Activated CD8-positive, alpha-beta T cell treated with anti-CD3 and anti-CD28 coated beads for 36 hours (primary cell): ENCODE measurements at regions not wholly inside any gene's neighbourhood (a gene's known extent, or its start where the extent isn't known, plus 50 kb on each side); places are given as distances from the start of the nearest gene placed in this dataset.

Source experiments
- ATAC-seq: fragments of 200-7000 bp; cut with Tn5 transposase; one replicate; pipeline ENCODE4 v1.10.0; 2021; ENCODE audit warnings: mild to moderate bottlenecking, moderate library complexity
- CTCF ChIA-PET: fragments of 350-600 bp; sonication (Branson Sonifier 250); formaldehyde crosslinking; loops from one replicate; lab custom pipeline; 2021; ENCODE audit warnings: antibody characterized with exemption; lab: Charles Lee
- POLR2A ChIA-PET: fragments of 350-600 bp; sonication (Branson Sonifier 250); formaldehyde crosslinking; loops from one replicate; lab custom pipeline; 2021; ENCODE audit warnings: antibody characterized with exemption; lab: Charles Lee
- DNase-seq: peaks from one replicate; pipeline ENCODE4 v3.0.0-alpha.2; 2020
- H3K27ac Mint-ChIP-seq: one replicate; pipeline ENCODE4 v1.8.0; 2021; ENCODE audit warnings: mild to moderate bottlenecking, mixed read lengths
- H3K27me3 Mint-ChIP-seq: one replicate; pipeline ENCODE4 v1.8.0; 2021; ENCODE audit warnings: mixed read lengths
- H3K36me3 Mint-ChIP-seq: one replicate; pipeline ENCODE4 v1.8.0; 2021; ENCODE audit warnings: low read depth, mixed read lengths
- H3K4me1 Mint-ChIP-seq: one replicate; pipeline ENCODE4 v1.8.0; 2021; ENCODE audit warnings: low read depth, mixed read lengths
- H3K4me3 Mint-ChIP-seq: one replicate; pipeline ENCODE4 v1.8.0; 2021; ENCODE audit warnings: mild to moderate bottlenecking, moderate library complexity, mixed read lengths
- H3K9me3 Mint-ChIP-seq: one replicate; pipeline ENCODE4 v1.8.0; 2021; ENCODE audit warnings: mixed read lengths
- intact Hi-C: fragments of 100-400 bp; cut with micrococcal nuclease; formaldehyde crosslinking; loops from one replicate; pipeline ENCODE4 v1.10.0; 2022
- TF ChIP-seq, protein P1 (sequence below): fragments of 200-600 bp; IDR thresholded peaks from one replicate; pipeline ENCODE4 v1.8.0; 2022; ENCODE audit warnings: antibody characterized with exemption, mild to moderate bottlenecking

DNA sequence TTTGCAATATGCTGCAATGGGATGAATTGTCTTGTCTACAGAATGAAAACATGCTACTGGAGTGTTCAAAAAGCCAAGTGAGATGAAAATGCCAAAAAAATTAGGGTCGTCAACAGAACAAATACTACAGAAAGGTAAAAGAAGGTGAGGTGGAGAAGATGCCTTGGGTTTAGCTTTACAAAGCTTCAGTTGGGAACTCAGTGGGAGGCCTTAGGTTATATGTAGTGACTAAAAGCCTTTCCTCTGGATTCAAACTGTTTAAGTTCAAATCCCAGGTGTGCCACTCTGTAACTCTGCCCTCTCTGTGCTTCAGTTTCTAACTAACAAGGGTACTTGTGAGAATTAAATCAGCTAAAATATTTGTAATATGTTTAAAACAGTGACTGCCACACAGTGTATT is 84.9 kb upstream of the PDE3A start:
- CTCF ChIA-PET: no interaction called here
- no peaks in the 10 kb centered on the region for H3K4me1 Mint-ChIP-seq
- no peak for ATAC-seq
- POLR2A ChIA-PET: no interaction called here
- no peaks in the 10 kb centered on the region for H3K36me3 Mint-ChIP-seq
- no peak overlapping the region for H3K4me3 Mint-ChIP-seq
- TF ChIP-seq, protein P1, sequence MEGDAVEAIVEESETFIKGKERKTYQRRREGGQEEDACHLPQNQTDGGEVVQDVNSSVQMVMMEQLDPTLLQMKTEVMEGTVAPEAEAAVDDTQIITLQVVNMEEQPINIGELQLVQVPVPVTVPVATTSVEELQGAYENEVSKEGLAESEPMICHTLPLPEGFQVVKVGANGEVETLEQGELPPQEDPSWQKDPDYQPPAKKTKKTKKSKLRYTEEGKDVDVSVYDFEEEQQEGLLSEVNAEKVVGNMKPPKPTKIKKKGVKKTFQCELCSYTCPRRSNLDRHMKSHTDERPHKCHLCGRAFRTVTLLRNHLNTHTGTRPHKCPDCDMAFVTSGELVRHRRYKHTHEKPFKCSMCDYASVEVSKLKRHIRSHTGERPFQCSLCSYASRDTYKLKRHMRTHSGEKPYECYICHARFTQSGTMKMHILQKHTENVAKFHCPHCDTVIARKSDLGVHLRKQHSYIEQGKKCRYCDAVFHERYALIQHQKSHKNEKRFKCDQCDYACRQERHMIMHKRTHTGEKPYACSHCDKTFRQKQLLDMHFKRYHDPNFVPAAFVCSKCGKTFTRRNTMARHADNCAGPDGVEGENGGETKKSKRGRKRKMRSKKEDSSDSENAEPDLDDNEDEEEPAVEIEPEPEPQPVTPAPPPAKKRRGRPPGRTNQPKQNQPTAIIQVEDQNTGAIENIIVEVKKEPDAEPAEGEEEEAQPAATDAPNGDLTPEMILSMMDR: no peak
- H3K9me3 Mint-ChIP-seq: peaks cover 3% of the 10 kb centered on the region
- intact Hi-C loops: no loop called here
- H3K27me3 Mint-ChIP-seq: no peaks in the 10 kb centered on the region
- no peak for DNase-seq
- no peak overlapping the region for H3K27ac Mint-ChIP-seq

DNA sequence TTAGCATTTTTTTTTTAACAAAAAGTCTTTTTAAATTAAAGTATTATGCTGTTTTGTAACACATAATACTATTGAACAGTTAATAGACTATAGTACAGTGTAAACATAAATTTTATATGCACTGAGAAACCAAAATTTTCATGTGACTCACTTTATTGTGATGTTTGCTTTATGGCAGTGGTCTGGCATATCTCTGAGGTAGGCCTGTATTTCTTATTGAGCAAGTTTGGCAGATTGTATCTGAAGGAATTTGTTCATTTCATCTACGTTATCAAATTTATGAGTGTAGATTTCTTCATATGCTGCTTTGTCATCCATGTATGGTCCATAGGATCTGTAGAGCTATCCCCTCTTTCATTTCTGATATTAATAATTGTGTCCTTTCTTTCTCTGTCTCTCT is 78.8 kb upstream of the PDE3A start:
- TF ChIP-seq, protein P1: no peak
- ChIA-PET POLR2A (no interaction called here), CTCF (no interaction called here)
- no peaks in the 10 kb centered on the region for H3K27me3 Mint-ChIP-seq
- no peak for DNase-seq
- no peak overlapping the region for H3K27ac Mint-ChIP-seq
- intact Hi-C loops: no loop called here
- ATAC-seq: no peak
- no peaks in the 10 kb centered on the region for H3K36me3 Mint-ChIP-seq
- H3K4me1 Mint-ChIP-seq: no peaks in the 10 kb centered on the region
- H3K9me3 Mint-ChIP-seq: peaks cover 3% of the 10 kb centered on the region
- H3K4me3 Mint-ChIP-seq: no peak overlapping the region

DNA sequence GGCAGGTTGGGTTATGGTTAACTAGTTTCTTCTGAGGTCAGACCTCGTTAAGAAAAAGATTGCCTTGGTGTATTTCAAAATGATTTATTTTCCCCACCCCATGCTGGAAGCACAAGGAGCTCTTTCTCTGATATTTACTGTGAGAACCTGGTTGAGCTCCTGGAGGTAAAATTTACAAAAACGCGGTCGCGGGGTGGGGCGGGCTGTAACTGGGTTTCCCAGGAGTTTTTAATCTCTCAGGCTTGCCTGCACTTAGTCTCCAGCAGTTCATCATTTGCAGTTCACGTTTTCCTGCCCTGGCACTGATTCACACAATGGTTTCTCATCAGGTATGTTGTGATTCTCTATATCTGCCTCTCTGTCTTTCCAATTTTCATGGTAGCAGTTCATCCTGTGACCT is 67.9 kb upstream of the PDE3A start:
- no peak for DNase-seq
- Mint-ChIP-seq H3K9me3 (peaks cover 10% of the 10 kb centered on the region), H3K27me3 (no peaks in the 10 kb centered on the region), H3K27ac (no peak overlapping the region), H3K4me1 (no peaks in the 10 kb centered on the region), H3K4me3 (no peak overlapping the region), H3K36me3 (no peaks in the 10 kb centered on the region)
- ChIA-PET POLR2A (interaction anchor here (0.7 kb wide), 1 partner anchor 22 kb away, joined by 3 read pairs; no protein-coding TSS in a partner anchor), CTCF (no interaction called here)
- no peak for ATAC-seq
- TF ChIP-seq, protein P1: no peak
- intact Hi-C loops: no loop called here

- intact Hi-C loops: no loop called here
- DNase-seq (no peak), ATAC-seq (no peak)
- Mint-ChIP-seq H3K27me3 (no peaks in the 10 kb centered on the region), H3K36me3 (no peaks in the 10 kb centered on the region), H3K4me3 (no peak overlapping the region), H3K9me3 (peaks cover 7% of the 10 kb centered on the region), H3K4me1 (no peaks in the 10 kb centered on the region), H3K27ac (no peak overlapping the region)
- CTCF ChIA-PET: no interaction called here
- POLR2A ChIA-PET: no interaction called here
- TF ChIP-seq, protein P1: no peak
These were observed 62.9 kb upstream of the PDE3A start for GRCh38 chr12:20305470-20305869.

DNA sequence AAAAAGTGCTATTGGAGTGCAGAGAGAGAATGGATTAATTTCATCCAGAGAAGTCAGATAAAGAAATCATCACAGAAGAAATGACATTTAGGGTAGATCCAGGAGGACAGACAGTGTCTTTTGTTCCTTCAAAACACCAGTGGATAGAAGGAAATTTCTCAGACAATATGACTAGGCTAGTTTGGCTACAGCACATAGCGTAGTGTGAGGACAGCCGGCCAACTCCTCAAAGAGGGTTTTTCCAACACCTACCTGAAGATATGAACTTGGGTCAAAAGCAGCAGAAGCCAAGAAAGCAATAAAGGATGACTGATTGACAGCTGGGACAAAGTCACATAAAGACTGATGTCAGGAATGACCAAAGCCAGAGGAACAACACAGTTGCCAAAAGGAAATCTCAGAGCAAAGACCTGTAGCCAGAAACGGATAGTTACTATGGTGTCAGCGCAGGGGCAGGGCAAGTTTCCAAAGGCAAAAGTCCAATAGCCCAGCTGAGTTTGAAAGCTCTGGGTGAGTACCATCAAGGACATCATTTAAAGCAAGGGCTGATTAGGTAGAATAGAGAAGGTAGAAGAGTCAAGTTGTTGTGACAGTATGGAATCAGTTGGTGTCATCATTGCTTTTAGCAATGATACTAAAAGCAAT is 58.7 kb upstream of the PDE3A start:
- no peak overlapping the region for H3K27ac Mint-ChIP-seq
- DNase-seq (no peak), ATAC-seq (no peak)
- H3K27me3 Mint-ChIP-seq: no peaks in the 10 kb centered on the region
- intact Hi-C loops: no loop called here
- no peak overlapping the region for H3K4me3 Mint-ChIP-seq
- peaks cover 7% of the 10 kb centered on the region for H3K9me3 Mint-ChIP-seq
- H3K36me3 Mint-ChIP-seq: no peaks in the 10 kb centered on the region
- ChIA-PET CTCF (no interaction called here), POLR2A (no interaction called here)
- TF ChIP-seq, protein P1: no peak
- H3K4me1 Mint-ChIP-seq: no peaks in the 10 kb centered on the region
